Hepatocyte (in vitro differentiated cells): ENCODE measurements at regions not wholly inside any gene's neighbourhood (a gene's known extent, or its start where the extent isn't known, plus 50 kb on each side); places are given as distances from the start of the nearest gene placed in this dataset.

ENCODE experiments used
- DNase-seq: peaks from one replicate; pipeline ENCODE4 v3.0.0-alpha.2; 2016; ENCODE audit warnings: low spot score
- H2AFZ ChIP-seq: fragments of 200-600 bp; sonication (generic); 2 replicates; pipeline ENCODE4 v1.6.0; 2016; ENCODE audit warnings: antibody characterized with exemption, mild to moderate bottlenecking
- H3K27ac ChIP-seq: fragments of 200-600 bp; sonication (generic); 2 replicates; pipeline ENCODE4 v1.5.1; 2016; ENCODE audit warnings: mild to moderate bottlenecking
- H3K27me3 ChIP-seq: fragments of 200-600 bp; sonication (generic); 2 replicates; pipeline ENCODE4 v1.6.1; 2016
- H3K36me3 ChIP-seq: fragments of 200-600 bp; sonication (generic); replicated peaks from 2 replicates; pipeline ENCODE4 v1.5.1; 2016; ENCODE audit warnings: low read depth; ENCODE audit not compliant: insufficient read depth
- H3K4me1 ChIP-seq: fragments of 200-600 bp; sonication (generic); 2 replicates; pipeline ENCODE4 v1.5.1; 2016; ENCODE audit warnings: mild to moderate bottlenecking, moderate library complexity; ENCODE audit not compliant: insufficient read depth
- H3K4me2 ChIP-seq: fragments of 200-600 bp; sonication (generic); 2 replicates; pipeline ENCODE4 v1.6.0; 2016
- H3K4me3 ChIP-seq: fragments of 200-600 bp; sonication (generic); 2 replicates; pipeline ENCODE4 v1.5.1; 2016; ENCODE audit warnings: mild to moderate bottlenecking
- H3K79me2 ChIP-seq: fragments of 200-600 bp; sonication (generic); 2 replicates; pipeline ENCODE4 v1.6.0; 2017; ENCODE audit warnings: mild to moderate bottlenecking
- H3K9me2 ChIP-seq: fragments of 200-600 bp; sonication (generic); replicated peaks from 2 replicates; pipeline ENCODE4 v1.6.0; 2017; ENCODE audit warnings: mild to moderate bottlenecking; ENCODE audit not compliant: insufficient read depth
- H3K9me3 ChIP-seq: fragments of 200-600 bp; sonication (generic); 2 replicates; pipeline ENCODE4 v1.5.1; 2016; ENCODE audit warnings: low read depth, mild to moderate bottlenecking
- H4K20me1 ChIP-seq: fragments of 200-600 bp; sonication (generic); 2 replicates; pipeline ENCODE4 v1.6.0; 2016; ENCODE audit warnings: mild to moderate bottlenecking; ENCODE audit not compliant: insufficient read depth, poor library complexity, severe bottlenecking
- EZH2 ChIP-seq: fragments of 200-600 bp; sonication (generic); IDR thresholded peaks from 2 replicates; pipeline ENCODE4 v1.6.1; 2016; ENCODE audit warnings: antibody characterized with exemption, mild to moderate bottlenecking, borderline replicate concordance
- EZH2phosphoT487 ChIP-seq: fragments of 200-600 bp; sonication (generic); IDR thresholded peaks from one replicate; pipeline ENCODE4 v1.6.1; 2018; ENCODE audit warnings: antibody characterized with exemption, mild to moderate bottlenecking, low read depth, moderate library complexity; ENCODE audit not compliant: unreplicated experiment, severe bottlenecking
- WGBS: methylation state at CpG from one replicate; pipeline ENCODE4 v1.1.6; 2016; ENCODE audit warnings: low lambda C conversion rate; ENCODE audit errors: missing lambda C conversion rate; 5-methylcytosine and 5-hydroxymethylcytosine counted together
- TF ChIP-seq, protein P1 (sequence below): fragments of 200-600 bp; sonication (generic); IDR thresholded peaks from 2 replicates; pipeline ENCODE4 v1.5.1; 2016; ENCODE audit warnings: antibody characterized with exemption, mild to moderate bottlenecking; ENCODE audit not compliant: poor library complexity

DNA sequence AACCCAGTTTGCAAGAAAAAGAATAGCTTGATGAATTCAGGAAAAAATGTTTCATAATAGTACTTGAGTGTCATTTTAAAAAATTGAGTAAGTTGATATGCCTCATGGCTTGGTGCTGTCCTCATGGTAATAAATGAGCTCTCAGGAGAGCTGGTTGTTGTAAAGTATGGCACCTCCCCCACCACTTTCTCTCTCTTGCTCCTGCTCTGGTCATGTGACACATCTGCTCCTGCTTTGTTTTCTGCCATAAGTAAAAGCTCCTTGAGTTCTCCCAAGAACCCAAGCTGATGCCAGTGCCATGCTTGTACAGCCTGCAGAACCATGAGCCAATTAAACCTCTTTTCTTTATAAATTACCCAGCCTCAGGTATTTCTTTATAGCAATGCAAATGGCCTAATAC, 108.8 kb upstream of the CRBN start:
- H3K9me2 ChIP-seq, result no peaks in the 10 kb centered on the region
- no peaks in the 10 kb centered on the region for H3K79me2 ChIP-seq
- H3K36me3 ChIP-seq, result no peaks in the 10 kb centered on the region
- H3K4me1 ChIP-seq, result no peaks in the 10 kb centered on the region
- no peak overlapping the region for H2AFZ ChIP-seq
- TF ChIP-seq, protein P1, sequence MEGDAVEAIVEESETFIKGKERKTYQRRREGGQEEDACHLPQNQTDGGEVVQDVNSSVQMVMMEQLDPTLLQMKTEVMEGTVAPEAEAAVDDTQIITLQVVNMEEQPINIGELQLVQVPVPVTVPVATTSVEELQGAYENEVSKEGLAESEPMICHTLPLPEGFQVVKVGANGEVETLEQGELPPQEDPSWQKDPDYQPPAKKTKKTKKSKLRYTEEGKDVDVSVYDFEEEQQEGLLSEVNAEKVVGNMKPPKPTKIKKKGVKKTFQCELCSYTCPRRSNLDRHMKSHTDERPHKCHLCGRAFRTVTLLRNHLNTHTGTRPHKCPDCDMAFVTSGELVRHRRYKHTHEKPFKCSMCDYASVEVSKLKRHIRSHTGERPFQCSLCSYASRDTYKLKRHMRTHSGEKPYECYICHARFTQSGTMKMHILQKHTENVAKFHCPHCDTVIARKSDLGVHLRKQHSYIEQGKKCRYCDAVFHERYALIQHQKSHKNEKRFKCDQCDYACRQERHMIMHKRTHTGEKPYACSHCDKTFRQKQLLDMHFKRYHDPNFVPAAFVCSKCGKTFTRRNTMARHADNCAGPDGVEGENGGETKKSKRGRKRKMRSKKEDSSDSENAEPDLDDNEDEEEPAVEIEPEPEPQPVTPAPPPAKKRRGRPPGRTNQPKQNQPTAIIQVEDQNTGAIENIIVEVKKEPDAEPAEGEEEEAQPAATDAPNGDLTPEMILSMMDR, result no peak
- TF ChIP-seq EZH2 (no peak), EZH2phosphoT487 (no peak)
- H3K4me2 ChIP-seq, result no peak overlapping the region
- no peak overlapping the region for H3K4me3 ChIP-seq
- H3K27me3 ChIP-seq, result no peaks in the 10 kb centered on the region
- H4K20me1 ChIP-seq, result no peaks in the 10 kb centered on the region
- H3K9me3 ChIP-seq, result no peaks in the 10 kb centered on the region
- no peak overlapping the region for H3K27ac ChIP-seq
- DNase-seq, result peak; percentile 14

DNA sequence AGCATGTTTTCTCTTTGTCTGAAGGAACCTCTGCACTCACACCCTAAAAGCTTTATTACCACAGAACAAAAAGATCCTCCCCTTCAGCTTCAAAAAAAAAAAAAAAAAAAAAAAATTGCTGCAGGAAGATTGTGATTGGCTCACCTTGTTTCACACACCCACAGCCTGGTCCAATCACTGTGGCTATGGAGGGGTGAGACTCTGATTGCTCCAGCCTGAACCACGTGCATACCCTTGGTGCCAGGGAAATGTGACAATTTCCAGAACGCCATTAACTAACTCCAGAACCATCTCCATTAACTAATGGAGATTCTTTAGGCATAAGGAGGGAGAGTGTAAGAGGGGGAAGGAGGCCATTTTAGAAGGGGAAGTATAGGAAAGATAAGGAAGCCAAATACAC, 106.5 kb upstream of the CRBN start:
- Histone ChIP-seq H3K27me3 (no peaks in the 10 kb centered on the region), H3K27ac (no peak overlapping the region), H3K9me3 (no peaks in the 10 kb centered on the region), H4K20me1 (no peaks in the 10 kb centered on the region), H3K9me2 (no peaks in the 10 kb centered on the region), H3K4me3 (no peak overlapping the region), H2AFZ (no peak overlapping the region), H3K79me2 (no peaks in the 10 kb centered on the region), H3K36me3 (no peaks in the 10 kb centered on the region), H3K4me1 (no peaks in the 10 kb centered on the region), H3K4me2 (no peak overlapping the region)
- 46% methylated on average over 2 of the region's 2 CpGs for WGBS
- DNase-seq, result no peak
- no peak for TF ChIP-seq EZH2

DNA sequence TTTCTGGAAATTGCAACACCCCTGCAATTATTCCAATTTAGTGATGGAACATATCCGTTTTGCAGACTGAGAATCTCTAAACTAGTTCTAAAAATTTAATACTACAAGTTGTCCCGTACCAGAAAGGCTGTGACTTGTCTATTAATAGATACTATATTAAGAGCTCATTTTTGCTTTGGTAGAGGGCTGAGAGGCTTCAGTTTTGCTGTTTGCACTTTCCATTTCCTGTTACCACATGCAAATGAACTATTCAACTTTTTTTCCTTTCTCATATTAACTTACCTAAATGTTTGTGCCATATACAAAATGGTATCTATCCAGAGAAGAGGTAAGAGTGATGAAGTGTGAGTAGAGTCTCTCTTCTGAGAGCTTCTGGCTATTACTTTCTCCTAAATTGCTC, 101.5 kb upstream of the CRBN start:
- no peaks in the 10 kb centered on the region for H3K79me2 ChIP-seq
- no peak for DNase-seq
- no peaks in the 10 kb centered on the region for H3K36me3 ChIP-seq
- no peak overlapping the region for H2AFZ ChIP-seq
- no peaks in the 10 kb centered on the region for H3K4me1 ChIP-seq
- H4K20me1 ChIP-seq, result no peaks in the 10 kb centered on the region
- H3K9me3 ChIP-seq, result no peaks in the 10 kb centered on the region
- no peaks in the 10 kb centered on the region for H3K9me2 ChIP-seq
- WGBS, result 83% methylated on average over 2 of the region's 2 CpGs
- H3K4me3 ChIP-seq, result no peak overlapping the region
- TF ChIP-seq EZH2, result no peak
- no peak overlapping the region for H3K4me2 ChIP-seq
- H3K27ac ChIP-seq, result no peak overlapping the region
- H3K27me3 ChIP-seq, result no peaks in the 10 kb centered on the region

DNA sequence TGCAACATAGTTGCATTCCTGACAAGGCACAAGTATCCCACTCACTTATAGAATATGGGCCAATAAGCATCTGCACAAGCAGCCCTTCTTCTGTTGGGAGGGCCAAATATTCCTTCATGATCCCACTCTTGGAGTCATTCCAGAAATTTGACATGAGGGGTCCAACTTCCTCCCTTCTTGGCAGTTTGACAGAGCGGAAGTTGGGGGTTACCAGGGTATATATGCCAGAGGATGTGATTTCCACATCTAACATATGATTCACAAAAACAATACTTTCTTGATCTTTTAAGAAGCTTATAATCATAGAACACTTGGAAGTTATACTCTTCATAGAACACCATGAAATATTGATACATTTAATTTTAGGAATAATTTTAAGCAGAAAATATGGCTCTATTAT, 100.9 kb upstream of the CRBN start:
- DNase-seq, result no peak
- Histone ChIP-seq H3K4me2 (no peak overlapping the region), H4K20me1 (no peaks in the 10 kb centered on the region), H3K27me3 (no peaks in the 10 kb centered on the region), H3K27ac (no peak overlapping the region), H3K9me2 (no peaks in the 10 kb centered on the region), H3K9me3 (no peaks in the 10 kb centered on the region), H3K4me3 (no peak overlapping the region), H3K79me2 (no peaks in the 10 kb centered on the region), H3K36me3 (no peaks in the 10 kb centered on the region), H2AFZ (no peak overlapping the region), H3K4me1 (no peaks in the 10 kb centered on the region)
- TF ChIP-seq EZH2 (no peak), EZH2phosphoT487 (no peak)
- TF ChIP-seq, protein P1, result no peak
- WGBS, result 93% methylated on average over 1 of the region's 1 CpG

DNA sequence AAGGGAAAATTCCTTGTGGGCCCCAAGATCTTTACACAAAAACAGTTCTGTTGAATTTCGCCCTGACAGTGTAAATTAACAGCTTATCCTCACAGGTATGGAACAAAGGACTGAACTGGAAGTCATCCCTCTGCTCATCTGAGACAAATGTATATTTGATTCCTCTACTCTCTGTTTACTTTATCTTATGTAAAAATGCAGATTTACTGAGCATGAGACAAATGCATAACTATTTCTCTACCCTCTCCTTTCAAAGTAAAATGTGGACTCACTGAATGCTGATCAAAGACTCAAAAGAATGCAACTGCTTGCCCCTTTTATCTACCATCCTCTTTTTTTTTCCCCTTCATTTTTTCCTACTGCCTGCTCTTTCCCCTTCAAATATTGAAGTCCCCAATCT, 98.6 kb upstream of the CRBN start:
- no peaks in the 10 kb centered on the region for H3K36me3 ChIP-seq
- H3K4me2 ChIP-seq, result no peak overlapping the region
- no peak overlapping the region for H2AFZ ChIP-seq
- no peaks in the 10 kb centered on the region for H3K9me3 ChIP-seq
- no peaks in the 10 kb centered on the region for H4K20me1 ChIP-seq
- H3K27me3 ChIP-seq, result no peaks in the 10 kb centered on the region
- 59% methylated on average over 1 of the region's 1 CpG for WGBS
- TF ChIP-seq EZH2phosphoT487, result no peak
- no peak for TF ChIP-seq EZH2
- TF ChIP-seq, protein P1, result no peak
- no peaks in the 10 kb centered on the region for H3K9me2 ChIP-seq
- no peaks in the 10 kb centered on the region for H3K79me2 ChIP-seq
- H3K27ac ChIP-seq, result no peak overlapping the region
- no peaks in the 10 kb centered on the region for H3K4me1 ChIP-seq
- no peak for DNase-seq
- no peak overlapping the region for H3K4me3 ChIP-seq
